ENCODE measurements at regions not wholly inside any gene's neighbourhood (a gene's known extent, or its start where the extent isn't known, plus 50 kb on each side); places are given as distances from the start of the nearest gene placed in this dataset.

GRCh38 chr13:107364658-107365057, 796.7 kb upstream of the ARGLU1 start:
- POLR2A ChIA-PET (ENCODE audit: low non-redundant PET): no interaction called here
- no peak for DNase-seq (ENCODE audit: low spot score)
- Histone ChIP-seq H3K4me1 (ENCODE audit: insufficient read depth, low read length, poor library complexity, severe bottlenecking) (no peaks in the 10 kb centered on the region), H3K36me3 (ENCODE audit: insufficient read depth, low read length, poor library complexity, severe bottlenecking) (no peaks in the 10 kb centered on the region), H3K27ac (ENCODE audit: low read depth, low read length, poor library complexity, severe bottlenecking) (no peak overlapping the region), H3K4me3 (ENCODE audit: low read depth, low read length, poor library complexity, severe bottlenecking) (no peak overlapping the region), H3K27me3 (replicated peaks; ENCODE audit: insufficient read depth, low read depth, low read length, poor library complexity) (no peaks in the 10 kb centered on the region), H3K9me3 (ENCODE audit: low read depth, low read length, poor library complexity, severe bottlenecking) (no peaks in the 10 kb centered on the region)
- CTCF ChIA-PET: no interaction called here
- intact Hi-C loops (cut with micrococcal nuclease; ENCODE audit: unreplicated experiment): no loop called here
- no TSS peak for BruUV-seq (replicated peaks)
- no peak for TF ChIP-seq EZH2 (IDR thresholded peaks at IDR 0.05; ENCODE audit: borderline replicate concordance, low read depth, low read length, poor library complexity, severe bottlenecking)
- TF ChIP-seq, protein P1, sequence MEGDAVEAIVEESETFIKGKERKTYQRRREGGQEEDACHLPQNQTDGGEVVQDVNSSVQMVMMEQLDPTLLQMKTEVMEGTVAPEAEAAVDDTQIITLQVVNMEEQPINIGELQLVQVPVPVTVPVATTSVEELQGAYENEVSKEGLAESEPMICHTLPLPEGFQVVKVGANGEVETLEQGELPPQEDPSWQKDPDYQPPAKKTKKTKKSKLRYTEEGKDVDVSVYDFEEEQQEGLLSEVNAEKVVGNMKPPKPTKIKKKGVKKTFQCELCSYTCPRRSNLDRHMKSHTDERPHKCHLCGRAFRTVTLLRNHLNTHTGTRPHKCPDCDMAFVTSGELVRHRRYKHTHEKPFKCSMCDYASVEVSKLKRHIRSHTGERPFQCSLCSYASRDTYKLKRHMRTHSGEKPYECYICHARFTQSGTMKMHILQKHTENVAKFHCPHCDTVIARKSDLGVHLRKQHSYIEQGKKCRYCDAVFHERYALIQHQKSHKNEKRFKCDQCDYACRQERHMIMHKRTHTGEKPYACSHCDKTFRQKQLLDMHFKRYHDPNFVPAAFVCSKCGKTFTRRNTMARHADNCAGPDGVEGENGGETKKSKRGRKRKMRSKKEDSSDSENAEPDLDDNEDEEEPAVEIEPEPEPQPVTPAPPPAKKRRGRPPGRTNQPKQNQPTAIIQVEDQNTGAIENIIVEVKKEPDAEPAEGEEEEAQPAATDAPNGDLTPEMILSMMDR (conservative IDR thresholded peaks at IDR 0.05; ENCODE audit: low read depth, low read length): no peak

DNA sequence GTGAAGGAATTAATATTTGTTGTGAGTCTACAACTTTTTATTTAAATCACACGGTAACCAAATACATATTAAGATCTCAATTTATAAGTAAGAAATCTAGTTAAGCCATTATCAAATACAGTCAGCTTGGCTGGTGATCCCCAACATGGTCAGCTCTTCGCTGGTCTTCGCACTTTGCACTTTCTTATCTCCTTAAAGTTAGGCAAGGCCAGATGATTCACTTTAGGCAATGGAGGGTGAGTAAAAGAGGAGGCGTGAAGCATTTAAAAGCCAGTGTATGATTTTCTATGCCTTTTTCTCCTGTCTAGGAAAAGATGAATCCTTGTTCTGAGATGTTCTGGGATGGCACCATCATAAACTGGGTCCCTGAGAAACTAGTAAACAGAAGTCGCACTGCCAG, 793.7 kb upstream of the ARGLU1 start:
- ChIA-PET POLR2A (ENCODE audit: low non-redundant PET) (no interaction called here), CTCF (no interaction called here)
- intact Hi-C loops (cut with micrococcal nuclease; ENCODE audit: unreplicated experiment): no loop called here
- Histone ChIP-seq H3K4me3 (ENCODE audit: low read depth, low read length, poor library complexity, severe bottlenecking) (no peak overlapping the region), H3K9me3 (ENCODE audit: low read depth, low read length, poor library complexity, severe bottlenecking) (no peaks in the 10 kb centered on the region), H3K27ac (ENCODE audit: low read depth, low read length, poor library complexity, severe bottlenecking) (no peak overlapping the region), H3K4me1 (ENCODE audit: insufficient read depth, low read length, poor library complexity, severe bottlenecking) (no peaks in the 10 kb centered on the region), H3K36me3 (ENCODE audit: insufficient read depth, low read length, poor library complexity, severe bottlenecking) (no peaks in the 10 kb centered on the region), H3K27me3 (replicated peaks; ENCODE audit: insufficient read depth, low read depth, low read length, poor library complexity) (no peaks in the 10 kb centered on the region)
- no TSS peak for BruUV-seq (replicated peaks)
- DNase-seq (ENCODE audit: low spot score): no peak
- TF ChIP-seq EZH2 (IDR thresholded peaks at IDR 0.05; ENCODE audit: borderline replicate concordance, low read depth, low read length, poor library complexity, severe bottlenecking): no peak
- TF ChIP-seq, protein P1 (conservative IDR thresholded peaks at IDR 0.05; ENCODE audit: low read depth, low read length): no peak

GRCh38 chr13:107360010-107360409, 792.1 kb upstream of the ARGLU1 start:
- TF ChIP-seq, protein P1 (conservative IDR thresholded peaks at IDR 0.05; ENCODE audit: low read depth, low read length): no peak
- no peak for TF ChIP-seq EZH2 (IDR thresholded peaks at IDR 0.05; ENCODE audit: borderline replicate concordance, low read depth, low read length, poor library complexity, severe bottlenecking)
- no peak for DNase-seq (ENCODE audit: low spot score)
- Histone ChIP-seq H3K27me3 (replicated peaks; ENCODE audit: insufficient read depth, low read depth, low read length, poor library complexity) (no peaks in the 10 kb centered on the region), H3K4me3 (ENCODE audit: low read depth, low read length, poor library complexity, severe bottlenecking) (no peak overlapping the region), H3K27ac (ENCODE audit: low read depth, low read length, poor library complexity, severe bottlenecking) (no peak overlapping the region), H3K4me1 (ENCODE audit: insufficient read depth, low read length, poor library complexity, severe bottlenecking) (no peaks in the 10 kb centered on the region), H3K36me3 (ENCODE audit: insufficient read depth, low read length, poor library complexity, severe bottlenecking) (no peaks in the 10 kb centered on the region), H3K9me3 (ENCODE audit: low read depth, low read length, poor library complexity, severe bottlenecking) (no peaks in the 10 kb centered on the region)
- CTCF ChIA-PET: no interaction called here
- intact Hi-C loops (cut with micrococcal nuclease; ENCODE audit: unreplicated experiment): no loop called here
- POLR2A ChIA-PET (ENCODE audit: low non-redundant PET): no interaction called here
- BruUV-seq (replicated peaks): no TSS peak

Measured in A673 (cell line).